Liver (tissue), 3 donors: ENCODE measurements at regions not wholly inside any gene's neighbourhood (a gene's known extent, or its start where the extent isn't known, plus 50 kb on each side); places are given as distances from the start of the nearest gene placed in this dataset.

Experiments used
- ATF3 ChIP-seq: IDR thresholded peaks from 2 replicates; pipeline ENCODE4 v1.6.1; 2016; ENCODE audit warnings: antibody characterized with exemption
- CTCF ChIP-seq: fragments of 150-350 bp; IDR thresholded peaks from 2 replicates; pipeline ENCODE4 v1.5.1; 2017; ENCODE audit warnings: improper control_type of control experiment, low read depth, low read length; ENCODE audit not compliant: missing input control
- EGR1 ChIP-seq, 2 donors: IDR thresholded peaks; 2 replicates each; pipeline ENCODE4 v1.6.1; 2016 to 2018; ENCODE audit warnings: antibody characterized with exemption in 2 of 2, low read depth in 2 of 2
- FOXA1 ChIP-seq: IDR thresholded peaks from 2 replicates; pipeline ENCODE4 v1.6.1; 2016; ENCODE audit warnings: antibody characterized with exemption
- GABPA ChIP-seq, 2 donors: IDR thresholded peaks in 1 of 2; conservative IDR thresholded peaks in 1 of 2; 2 replicates each; pipeline ENCODE4 v1.6.1; 2016; ENCODE audit warnings: antibody characterized with exemption in 2 of 2, mild to moderate bottlenecking in 1 of 2, moderate library complexity in 1 of 2
- HNF4A ChIP-seq, 2 donors: conservative IDR thresholded peaks; 2 replicates each; pipeline ENCODE4 v1.6.1; 2016; ENCODE audit warnings: antibody characterized with exemption in 2 of 2, mild to moderate bottlenecking in 2 of 2
- MAX ChIP-seq: IDR thresholded peaks from 2 replicates; pipeline ENCODE4 v1.6.1; 2016; ENCODE audit warnings: antibody characterized with exemption
- REST ChIP-seq: IDR thresholded peaks from 2 replicates; pipeline ENCODE4 v1.6.1; 2016; ENCODE audit warnings: antibody characterized with exemption, mild to moderate bottlenecking
- SP1 ChIP-seq: IDR thresholded peaks from 2 replicates; pipeline ENCODE4 v1.6.1; 2018; ENCODE audit warnings: antibody characterized with exemption, mild to moderate bottlenecking
- TAF1 ChIP-seq: conservative IDR thresholded peaks from 2 replicates; pipeline ENCODE4 v1.6.1; 2016; ENCODE audit warnings: antibody characterized with exemption, mild to moderate bottlenecking
- YY1 ChIP-seq: IDR thresholded peaks from 2 replicates; pipeline ENCODE4 v1.6.1; 2016; ENCODE audit warnings: antibody characterized with exemption, mild to moderate bottlenecking
- donor health status: healthy.
- donor health status: healthy.

- TF ChIP-seq CTCF: no peak
- no peak for TF ChIP-seq ATF3
- TF ChIP-seq GABPA (IDR thresholded peaks at IDR 0.05 in 1 of 2, conservative IDR thresholded peaks at IDR 0.05 in 1 of 2): no peak
- no peak for TF ChIP-seq TAF1
- TF ChIP-seq YY1: no peak
- no peak for TF ChIP-seq FOXA1
- no peak for TF ChIP-seq REST
- TF ChIP-seq MAX: no peak
- TF ChIP-seq SP1: no peak
- no peak for TF ChIP-seq HNF4A (conservative IDR thresholded peaks at IDR 0.05)
- TF ChIP-seq EGR1 (IDR thresholded peaks at IDR 0.05; ENCODE audit: low read depth in 2 of 2): no peak
Observed at GRCh38 chr11:134942681-134943080, 530.6 kb upstream of the B3GAT1 start.
